Mucosa of stomach (tissue), 1 donor: ENCODE measurements at regions not wholly inside any gene's neighbourhood (a gene's known extent, or its start where the extent isn't known, plus 50 kb on each side); places are given as distances from the start of the nearest gene placed in this dataset.

Source experiments
- H3K27me3 ChIP-seq: one replicate; pipeline ENCODE4 v1.7.0; 2013; ENCODE audit warnings: mild to moderate bottlenecking, low read length; ENCODE audit not compliant: control insufficient read depth, insufficient read depth
- H3K36me3 ChIP-seq: one replicate; pipeline ENCODE4 v1.7.0; 2013; ENCODE audit warnings: low read length; ENCODE audit not compliant: control insufficient read depth, insufficient read depth
- H3K4me1 ChIP-seq: one replicate; pipeline ENCODE4 v1.7.0; 2013; ENCODE audit warnings: mild to moderate bottlenecking, low read length; ENCODE audit not compliant: control insufficient read depth, insufficient read depth
- H3K4me3 ChIP-seq: one replicate; pipeline ENCODE4 v1.7.0; 2013; ENCODE audit warnings: low read length
- H3K9ac ChIP-seq: one replicate; pipeline ENCODE4 v1.7.0; 2013; ENCODE audit warnings: mild to moderate bottlenecking, low read length, moderate library complexity
- H3K9me3 ChIP-seq: one replicate; pipeline ENCODE4 v1.7.0; 2013; ENCODE audit warnings: mild to moderate bottlenecking, low read length, moderate library complexity; ENCODE audit not compliant: control insufficient read depth
- donor health status: Pancreatic carcinoma.

DNA sequence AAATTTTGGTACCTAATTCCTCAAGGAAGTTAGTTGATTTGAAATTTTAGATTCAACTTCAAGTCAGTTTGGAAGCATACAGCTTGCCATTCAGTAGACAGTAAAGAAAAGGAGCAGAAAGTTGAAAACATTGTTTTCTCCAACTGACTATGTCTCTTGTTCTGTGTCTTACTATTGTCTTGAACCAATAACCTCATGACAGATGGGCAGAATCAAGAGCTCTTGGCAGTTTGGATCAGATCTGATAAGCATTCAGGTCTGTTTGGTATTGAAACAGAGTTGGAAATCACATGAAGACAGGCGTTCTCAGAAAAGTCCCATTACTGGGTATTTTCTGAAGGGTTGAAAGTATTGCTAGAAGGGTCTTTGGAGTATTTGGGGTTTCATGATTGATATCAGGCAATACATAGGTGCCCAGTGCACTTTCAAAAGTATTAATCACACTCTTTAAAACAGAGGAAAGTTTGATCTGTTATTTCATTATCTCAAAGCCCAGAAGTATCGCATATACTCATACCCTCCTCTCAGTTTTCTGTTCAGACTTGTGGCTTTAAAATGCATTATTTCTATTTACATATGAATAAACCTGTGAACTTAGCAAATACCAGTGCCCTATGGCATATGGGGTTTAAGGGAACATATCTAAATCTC lies 428.4 kb upstream of the ZEB2 start:
- H3K27me3 ChIP-seq, result no peaks in the 10 kb centered on the region
- H3K36me3 ChIP-seq, result no peaks in the 10 kb centered on the region
- no peaks in the 10 kb centered on the region for H3K9me3 ChIP-seq
- no peak overlapping the region for H3K9ac ChIP-seq
- H3K4me3 ChIP-seq, result no peak overlapping the region
- no peaks in the 10 kb centered on the region for H3K4me1 ChIP-seq

DNA sequence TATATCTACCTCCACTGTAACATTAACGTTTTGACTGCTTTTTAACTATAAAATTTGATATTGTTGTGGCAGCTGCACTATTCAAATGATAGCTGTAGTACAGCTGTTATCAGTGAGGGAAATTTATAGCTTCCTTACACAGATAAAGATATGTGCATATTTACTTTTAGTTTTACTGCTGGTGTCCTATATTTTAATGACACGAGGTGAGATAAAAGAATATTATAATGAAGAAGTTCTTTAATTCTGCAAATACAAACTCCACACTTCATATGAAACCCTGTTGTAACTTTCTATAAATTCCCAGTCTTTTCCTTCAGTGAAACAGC lies 427.8 kb upstream of the ZEB2 start:
- no peaks in the 10 kb centered on the region for H3K36me3 ChIP-seq
- no peak overlapping the region for H3K9ac ChIP-seq
- H3K4me1 ChIP-seq, result no peaks in the 10 kb centered on the region
- H3K9me3 ChIP-seq, result no peaks in the 10 kb centered on the region
- no peaks in the 10 kb centered on the region for H3K27me3 ChIP-seq
- no peak overlapping the region for H3K4me3 ChIP-seq

DNA sequence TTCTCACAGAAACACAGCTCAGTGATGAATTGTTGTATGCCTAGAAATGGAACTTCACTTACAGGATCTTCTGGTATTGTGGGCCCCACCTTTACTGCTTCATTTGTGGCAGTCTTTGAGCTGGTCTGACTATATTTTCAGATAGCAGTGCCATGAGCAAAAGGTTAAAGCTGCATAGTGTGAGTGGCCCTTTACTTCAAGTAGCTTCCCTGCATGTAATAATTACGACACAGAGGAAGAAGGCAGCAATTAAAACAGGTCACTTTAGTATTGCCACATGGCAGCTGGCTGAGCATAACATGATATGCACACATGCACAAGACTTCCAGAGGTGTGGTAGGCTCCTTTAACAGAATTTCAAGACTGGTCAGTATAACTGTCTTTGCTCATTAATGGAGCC lies 426.3 kb upstream of the ZEB2 start:
- H3K9me3 ChIP-seq, result no peaks in the 10 kb centered on the region
- H3K9ac ChIP-seq, result no peak overlapping the region
- H3K4me1 ChIP-seq, result no peaks in the 10 kb centered on the region
- H3K36me3 ChIP-seq, result no peaks in the 10 kb centered on the region
- no peaks in the 10 kb centered on the region for H3K27me3 ChIP-seq
- no peak overlapping the region for H3K4me3 ChIP-seq

DNA sequence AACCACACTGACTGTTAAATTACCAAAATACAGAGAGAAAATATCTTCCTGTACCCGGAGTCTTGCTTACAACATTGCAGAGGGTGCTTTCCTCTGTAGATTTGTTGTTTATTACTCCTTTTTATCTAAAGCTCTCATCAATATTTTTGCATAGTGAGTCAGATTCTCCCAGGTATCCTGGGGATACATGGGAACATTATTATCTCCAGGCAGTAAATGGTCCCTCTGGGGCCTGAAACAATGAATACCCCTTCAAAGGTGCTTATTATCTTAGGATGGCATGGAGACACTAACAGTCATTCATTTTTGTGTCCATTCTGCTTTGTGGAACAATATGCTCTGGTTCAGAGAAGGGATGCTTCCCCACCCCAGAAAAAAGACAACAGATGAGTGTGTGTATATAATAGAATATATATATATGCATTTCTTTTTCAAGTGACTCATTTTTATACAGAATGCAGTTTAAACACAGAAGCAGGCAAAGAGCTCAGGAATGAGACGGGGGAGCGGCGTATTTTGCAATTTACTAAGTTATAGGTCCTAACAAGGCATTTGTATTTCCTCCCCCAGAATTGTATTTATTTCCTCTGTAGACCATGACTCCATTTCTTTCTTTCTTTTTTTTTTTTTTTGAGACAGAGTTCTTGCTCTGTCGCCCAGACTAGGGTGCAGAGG lies 424.8 kb upstream of the ZEB2 start:
- H3K9ac ChIP-seq, result no peak overlapping the region
- H3K36me3 ChIP-seq, result no peaks in the 10 kb centered on the region
- no peaks in the 10 kb centered on the region for H3K27me3 ChIP-seq
- H3K4me3 ChIP-seq, result no peak overlapping the region
- H3K4me1 ChIP-seq, result no peaks in the 10 kb centered on the region
- no peaks in the 10 kb centered on the region for H3K9me3 ChIP-seq

DNA sequence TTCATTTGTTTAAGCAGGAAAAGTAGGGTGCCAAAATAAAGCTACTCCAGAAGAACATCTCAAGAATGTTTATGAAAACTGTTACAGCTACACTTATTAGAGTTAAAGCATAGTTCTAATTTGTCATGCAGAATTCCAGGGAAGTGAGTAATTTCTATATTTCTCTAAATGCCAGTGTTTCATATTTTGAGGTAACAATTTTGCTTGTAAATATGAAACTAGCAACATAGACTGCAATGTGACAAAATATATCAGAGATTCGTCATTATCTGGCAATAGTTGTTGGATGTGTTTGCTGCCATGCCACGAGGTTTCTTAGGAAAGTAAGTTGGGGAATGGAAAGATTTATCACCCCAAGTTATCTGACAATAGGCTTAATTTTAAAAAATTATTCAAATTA lies 424.1 kb upstream of the ZEB2 start:
- Histone ChIP-seq H3K9me3 (no peaks in the 10 kb centered on the region), H3K4me3 (no peak overlapping the region), H3K27me3 (no peaks in the 10 kb centered on the region), H3K36me3 (no peaks in the 10 kb centered on the region), H3K9ac (no peak overlapping the region), H3K4me1 (no peaks in the 10 kb centered on the region)

DNA sequence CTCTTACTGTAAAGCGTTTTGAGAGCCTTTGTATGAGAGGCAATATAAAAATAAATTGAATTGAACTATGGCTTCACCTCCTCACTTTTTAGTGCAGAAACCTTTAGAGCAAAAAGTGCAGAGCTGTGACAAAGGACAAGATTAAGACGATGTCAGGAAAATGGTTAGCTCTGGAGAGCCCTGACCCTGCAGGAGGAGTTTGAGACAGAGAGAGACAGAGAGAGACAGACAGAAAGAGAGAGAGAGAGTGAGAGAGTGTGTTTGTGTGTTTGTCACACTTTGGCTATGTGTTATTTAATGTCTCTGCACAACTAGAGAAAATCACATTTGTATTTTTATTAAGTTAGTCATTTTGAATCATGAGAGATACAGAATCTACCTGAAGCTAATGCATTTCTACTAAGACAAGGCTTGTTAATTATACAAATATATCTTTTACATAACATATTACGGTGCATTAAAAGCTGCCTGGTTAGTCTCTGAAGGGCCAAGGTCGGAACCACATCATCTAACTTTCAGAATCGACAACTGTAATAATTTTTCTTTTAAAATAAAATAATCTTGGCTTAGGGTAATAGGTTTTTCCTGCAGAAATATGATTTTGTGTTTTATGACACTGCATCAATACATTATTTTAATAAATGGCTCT lies 423.5 kb upstream of the ZEB2 start:
- Histone ChIP-seq H3K4me3 (no peak overlapping the region), H3K27me3 (no peaks in the 10 kb centered on the region), H3K4me1 (no peaks in the 10 kb centered on the region), H3K9me3 (no peaks in the 10 kb centered on the region), H3K36me3 (no peaks in the 10 kb centered on the region), H3K9ac (no peak overlapping the region)

DNA sequence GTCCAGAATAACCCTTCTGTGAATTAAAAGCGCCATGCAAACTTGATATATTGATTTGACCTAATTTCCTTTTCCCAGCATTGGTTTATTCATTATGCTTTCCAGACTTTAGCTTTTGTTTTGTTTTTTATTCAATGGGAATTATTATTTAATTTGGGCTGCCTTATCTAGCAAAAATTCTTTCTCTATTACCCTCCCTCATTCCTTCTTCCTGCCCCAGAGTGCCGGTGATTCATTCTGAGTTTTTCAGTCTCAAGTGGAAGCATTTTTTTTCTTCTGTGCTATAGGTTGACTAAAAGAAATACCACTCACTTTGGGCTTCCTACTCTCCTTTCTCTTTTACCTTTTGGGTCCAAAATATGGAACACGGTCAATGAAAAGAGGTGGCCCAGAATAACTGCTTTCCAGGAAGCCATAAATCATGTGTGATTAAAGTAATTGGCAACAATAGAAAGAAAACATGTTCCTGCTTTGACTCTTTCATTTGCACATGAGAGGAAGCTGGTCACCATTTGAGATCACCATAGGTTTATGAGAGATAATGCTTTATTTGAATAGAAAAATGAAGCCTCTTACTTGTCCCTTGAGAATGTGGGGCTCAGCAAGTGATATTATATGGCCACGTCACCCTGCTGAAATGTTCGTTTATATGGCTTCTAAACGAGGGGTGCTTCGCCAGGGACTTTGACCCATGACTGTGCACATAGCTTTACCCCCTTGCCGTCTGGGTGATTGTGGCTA lies 422.8 kb upstream of the ZEB2 start:
- Histone ChIP-seq H3K27me3 (no peaks in the 10 kb centered on the region), H3K36me3 (no peaks in the 10 kb centered on the region), H3K9me3 (no peaks in the 10 kb centered on the region), H3K4me3 (no peak overlapping the region), H3K9ac (no peak overlapping the region), H3K4me1 (no peaks in the 10 kb centered on the region)

DNA sequence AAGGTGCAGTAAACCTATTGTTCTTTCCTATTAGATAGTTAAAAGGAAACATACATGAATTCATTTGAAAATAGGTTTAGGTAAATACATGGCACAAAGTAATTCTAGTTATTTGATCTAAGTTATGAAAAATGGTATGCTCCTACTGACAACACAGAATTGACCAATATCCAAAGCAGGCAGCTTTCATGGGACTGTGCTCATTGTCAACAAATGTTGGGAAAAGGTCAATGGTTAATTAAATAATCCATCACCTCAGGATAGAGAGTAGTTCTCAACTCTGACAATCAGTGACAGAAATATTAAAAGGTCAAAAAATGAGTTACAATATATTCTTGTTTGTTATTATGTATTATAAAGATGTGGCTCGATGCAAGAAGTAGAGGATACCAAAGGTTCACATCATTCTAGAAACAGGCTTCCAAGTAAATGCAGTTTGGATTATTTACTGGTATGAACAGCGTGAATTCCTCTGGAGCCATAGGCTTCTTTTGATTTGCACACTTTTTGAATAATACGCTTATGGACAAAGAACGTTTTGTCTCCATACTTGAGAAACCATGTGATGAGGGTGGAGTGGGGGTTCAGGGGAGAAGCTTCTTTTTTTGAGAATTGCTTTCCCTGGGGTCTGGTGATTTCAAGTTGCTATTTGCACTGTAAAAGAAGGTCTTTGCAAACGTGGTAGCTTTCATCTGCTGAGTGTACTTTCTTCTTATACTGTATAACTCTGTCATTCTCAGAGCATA lies 422.0 kb upstream of the ZEB2 start:
- Histone ChIP-seq H3K4me3 (no peak overlapping the region), H3K36me3 (no peaks in the 10 kb centered on the region), H3K27me3 (no peaks in the 10 kb centered on the region), H3K4me1 (no peaks in the 10 kb centered on the region), H3K9me3 (no peaks in the 10 kb centered on the region), H3K9ac (no peak overlapping the region)

DNA sequence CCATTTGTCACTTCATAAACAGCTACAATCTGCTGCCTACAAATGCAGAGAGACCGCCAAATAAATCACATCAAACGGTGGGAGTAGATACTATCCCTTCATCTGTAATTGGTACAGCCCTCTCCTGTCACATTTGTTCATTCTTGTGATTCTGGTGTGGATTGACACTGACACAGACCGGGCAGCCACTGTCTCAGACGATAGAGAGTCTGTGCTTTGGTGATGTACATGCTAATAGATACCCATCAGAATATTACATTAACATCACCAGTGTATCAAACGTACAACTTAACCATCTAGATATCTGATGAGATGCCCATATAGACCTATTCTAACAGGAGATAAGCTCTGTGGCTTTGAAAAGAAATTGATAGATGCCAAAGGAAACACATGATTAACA lies 419.7 kb upstream of the ZEB2 start:
- no peaks in the 10 kb centered on the region for H3K36me3 ChIP-seq
- H3K9ac ChIP-seq, result no peak overlapping the region
- H3K4me3 ChIP-seq, result no peak overlapping the region
- H3K4me1 ChIP-seq, result no peaks in the 10 kb centered on the region
- H3K9me3 ChIP-seq, result no peaks in the 10 kb centered on the region
- no peaks in the 10 kb centered on the region for H3K27me3 ChIP-seq

DNA sequence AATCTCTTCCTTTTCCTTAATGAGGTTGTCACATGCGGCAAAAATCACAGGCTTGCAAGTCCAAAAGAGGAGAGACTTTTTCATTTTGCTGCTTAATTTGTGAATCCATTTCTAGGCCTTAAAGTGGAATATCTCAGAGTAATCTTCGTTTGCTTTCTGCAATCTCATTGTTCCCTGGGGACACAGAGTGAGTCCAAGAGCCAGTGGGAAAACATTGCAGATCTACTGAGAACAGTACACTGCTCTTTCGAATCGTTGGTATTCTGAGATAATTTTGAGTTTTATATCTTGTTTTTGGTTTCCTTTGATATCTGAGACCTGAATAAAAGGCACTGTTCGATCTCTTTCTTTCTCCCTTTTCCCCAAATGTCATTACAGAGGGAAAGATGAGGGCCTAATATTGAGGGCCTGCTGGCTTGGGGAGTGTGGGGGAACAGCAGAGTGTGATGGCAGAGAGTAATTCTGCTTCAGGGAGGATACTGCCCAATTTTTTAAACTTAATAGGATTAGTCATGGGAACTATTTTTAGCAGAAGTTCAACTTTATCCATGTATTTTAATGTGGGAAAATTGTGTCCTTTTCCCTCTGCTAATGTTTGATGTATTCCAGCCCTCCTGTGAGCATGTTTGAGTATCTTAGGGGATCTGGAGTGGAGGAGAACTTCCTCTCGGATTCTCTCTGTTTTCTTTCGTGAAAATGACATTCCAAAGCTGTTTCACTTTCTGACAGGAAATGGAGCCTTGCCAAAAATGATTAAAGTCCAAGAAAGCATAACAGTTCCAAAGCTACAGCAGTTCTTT lies 418.2 kb upstream of the ZEB2 start:
- H3K36me3 ChIP-seq, result no peaks in the 10 kb centered on the region
- no peak overlapping the region for H3K9ac ChIP-seq
- no peaks in the 10 kb centered on the region for H3K9me3 ChIP-seq
- no peaks in the 10 kb centered on the region for H3K4me1 ChIP-seq
- no peaks in the 10 kb centered on the region for H3K27me3 ChIP-seq
- no peak overlapping the region for H3K4me3 ChIP-seq

DNA sequence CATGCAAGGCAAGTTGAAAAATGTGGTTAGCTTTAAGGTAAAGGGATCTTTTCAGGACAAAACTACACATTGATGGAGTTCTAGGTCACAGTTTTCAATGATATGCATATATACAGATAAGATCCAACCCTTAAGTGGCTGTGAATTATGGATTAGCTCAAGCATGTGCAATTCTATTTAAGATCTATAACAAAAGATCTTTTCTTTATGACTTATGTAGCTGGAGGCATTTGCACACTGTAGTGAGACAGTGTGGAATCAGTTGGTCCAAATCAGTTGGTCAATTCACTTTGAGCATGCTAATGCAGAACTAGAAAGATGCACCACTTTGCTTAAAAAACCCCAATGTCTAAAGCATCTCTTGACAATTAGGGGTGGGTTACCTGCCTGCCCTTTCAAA lies 417.1 kb upstream of the ZEB2 start:
- Histone ChIP-seq H3K4me3 (no peak overlapping the region), H3K9me3 (no peaks in the 10 kb centered on the region), H3K36me3 (no peaks in the 10 kb centered on the region), H3K27me3 (no peaks in the 10 kb centered on the region), H3K9ac (no peak overlapping the region), H3K4me1 (no peaks in the 10 kb centered on the region)
